GM18505 (cell line): ENCODE measurements at regions not wholly inside any gene's neighbourhood (a gene's known extent, or its start where the extent isn't known, plus 50 kb on each side); places are given as distances from the start of the nearest gene placed in this dataset.
"Not testable (repeated sequence)": the region's sequence is repeated elsewhere in the genome, so short reads cannot be mapped to it uniquely, and the experiment has no call there.

Source experiments
- ATAC-seq: cut with Tn5 transposase; IDR thresholded peaks from one replicate; pipeline ENCODE4 v1.9.1; 2021; ENCODE audit not compliant: unreplicated experiment
- POLR2A ChIP-seq: IDR thresholded peaks from 4 replicates; pipeline ENCODE4 v1.6.1; 2011; ENCODE audit warnings: borderline replicate concordance; ENCODE audit not compliant: insufficient read depth, insufficient read length; ENCODE audit errors: extremely low read depth

DNA sequence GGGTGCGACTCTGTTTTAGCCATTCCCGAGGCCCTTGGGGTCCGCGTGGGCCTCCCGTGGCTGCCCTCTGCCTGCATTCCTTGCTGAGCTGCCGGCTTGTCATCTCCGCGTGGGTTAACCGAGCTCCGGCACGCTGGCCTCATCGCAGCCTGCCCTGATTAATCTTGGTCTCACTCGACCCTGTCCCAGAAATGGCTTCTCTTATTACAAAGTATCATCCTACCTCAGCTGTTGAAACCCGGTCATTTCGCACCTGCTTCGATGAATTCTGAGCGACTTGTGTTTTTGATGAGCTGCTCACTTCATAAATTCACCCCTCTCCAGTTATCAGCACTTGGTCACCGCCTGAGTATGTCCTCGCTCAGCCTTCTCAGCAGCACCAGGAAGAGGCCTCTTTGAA is 123.5 kb upstream of the EGFLAM start:
- no peak for ATAC-seq
- no peak for TF ChIP-seq POLR2A

DNA sequence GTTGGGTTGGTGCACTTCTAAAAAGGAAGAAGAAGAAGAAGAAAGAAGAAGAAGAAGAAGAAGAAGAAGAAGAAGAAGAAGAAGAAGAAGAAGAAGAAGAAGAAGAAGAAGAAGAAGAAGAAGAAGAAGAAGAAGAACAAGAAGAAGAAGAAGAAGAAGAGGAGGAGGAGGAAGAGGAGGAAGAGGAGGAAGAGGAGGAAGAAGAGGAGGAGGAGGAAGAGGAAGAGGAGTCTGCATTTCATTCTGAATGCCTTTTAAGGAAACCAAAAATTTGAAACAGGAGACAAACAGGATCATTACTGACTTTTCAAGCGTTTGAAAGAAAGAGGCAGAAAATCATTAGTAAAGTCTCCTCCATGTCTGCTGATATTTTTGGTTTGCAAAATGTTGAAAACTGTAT is 124.1 kb upstream of the EGFLAM start:
- not testable (repeated sequence) for ATAC-seq

- no peak for ATAC-seq
- TF ChIP-seq POLR2A = no peak
Observed at GRCh38 chr5:38131686-38132085, 126.7 kb upstream of the EGFLAM start.

GRCh38 chr5:38124321-38124720 is 134.0 kb upstream of the EGFLAM start:
- TF ChIP-seq POLR2A = no peak
- ATAC-seq = no peak

DNA sequence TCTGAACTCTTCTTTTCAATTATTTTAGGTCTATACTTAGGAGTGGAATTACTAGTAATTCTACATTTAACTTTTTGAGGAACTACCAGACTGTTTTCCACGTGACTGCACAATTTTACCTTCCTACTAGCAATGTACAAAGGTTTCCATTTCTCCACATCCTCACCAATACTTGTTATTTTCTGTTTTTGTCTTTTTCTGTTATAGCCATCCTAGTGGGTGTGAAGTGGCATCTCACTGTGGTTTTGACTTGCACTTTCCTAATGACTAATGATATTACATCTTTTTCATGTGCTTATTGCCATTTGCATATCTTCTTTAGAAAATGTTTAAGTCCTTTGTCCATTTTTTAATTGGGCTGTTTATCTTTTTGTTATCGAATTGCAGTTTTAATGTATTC is 136.9 kb upstream of the EGFLAM start:
- ATAC-seq = no peak
- no peak for TF ChIP-seq POLR2A

GRCh38 chr5:38119836-38120235 is 138.5 kb upstream of the EGFLAM start:
- no peak for TF ChIP-seq POLR2A
- ATAC-seq = no peak

GRCh38 chr5:38117784-38118479 is 140.4 kb upstream of the EGFLAM start:
- no peak for ATAC-seq

DNA sequence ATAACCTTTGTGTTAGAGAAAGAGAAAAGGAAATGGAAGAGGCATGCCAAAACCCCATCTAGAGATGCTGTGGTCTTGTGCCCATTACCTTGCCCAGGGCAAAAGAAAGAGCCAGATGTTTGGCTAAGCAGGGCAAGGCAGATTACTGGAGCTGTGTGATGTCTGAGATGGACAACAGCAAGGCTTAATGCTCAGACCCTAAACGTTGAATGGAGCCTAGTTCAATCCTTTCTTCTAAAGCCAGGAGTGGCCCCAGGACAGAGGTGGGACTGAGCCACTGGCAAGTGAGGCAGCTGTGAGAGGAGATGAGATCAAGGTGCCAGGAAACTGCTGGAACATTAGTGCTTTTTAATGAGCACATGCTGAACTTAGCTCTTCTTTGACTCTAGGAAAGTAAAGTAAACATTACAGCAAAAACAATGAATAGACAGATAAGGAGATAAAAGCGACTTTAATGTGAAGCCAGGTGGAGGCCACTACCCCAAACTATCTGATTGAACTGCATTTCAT is 143.0 kb upstream of the EGFLAM start:
- ATAC-seq = no peak
- TF ChIP-seq POLR2A = no peak

More at GRCh38 chr5:38117784-38118479, 140.4 kb upstream of the EGFLAM start:
- no peak for TF ChIP-seq POLR2A

GRCh38 chr5:38113880-38114279 is 144.5 kb upstream of the EGFLAM start:
- no peak for ATAC-seq
- TF ChIP-seq POLR2A = no peak

DNA sequence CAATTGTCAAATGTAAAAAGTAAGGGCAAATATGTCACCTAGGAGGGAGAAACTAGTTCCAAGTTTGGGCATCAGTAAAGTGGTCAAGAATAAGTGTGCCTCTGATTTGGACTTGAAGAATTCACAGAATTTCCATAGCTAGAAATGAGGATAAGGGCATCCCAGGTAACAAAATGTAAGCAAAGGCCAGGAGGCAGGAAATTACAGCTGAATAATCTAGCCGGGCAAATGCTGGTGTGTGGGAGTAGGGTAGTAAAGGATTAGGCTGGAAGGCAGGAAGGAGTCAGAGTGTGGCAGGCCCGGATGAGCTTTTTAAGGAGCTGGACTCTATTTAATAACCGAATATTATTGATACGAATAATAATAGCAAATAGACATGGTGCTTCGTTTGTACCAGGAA is 144.9 kb upstream of the EGFLAM start:
- no peak for ATAC-seq
- no peak for TF ChIP-seq POLR2A

- TF ChIP-seq POLR2A = no peak
- ATAC-seq = no peak
Observed at GRCh38 chr5:38112938-38113337, 145.4 kb upstream of the EGFLAM start.

GRCh38 chr5:38110130-38110529 is 148.2 kb upstream of the EGFLAM start:
- ATAC-seq = no peak
- no peak for TF ChIP-seq POLR2A

GRCh38 chr5:38107096-38107495 is 151.3 kb upstream of the EGFLAM start:
- ATAC-seq = no peak
- no peak for TF ChIP-seq POLR2A

DNA sequence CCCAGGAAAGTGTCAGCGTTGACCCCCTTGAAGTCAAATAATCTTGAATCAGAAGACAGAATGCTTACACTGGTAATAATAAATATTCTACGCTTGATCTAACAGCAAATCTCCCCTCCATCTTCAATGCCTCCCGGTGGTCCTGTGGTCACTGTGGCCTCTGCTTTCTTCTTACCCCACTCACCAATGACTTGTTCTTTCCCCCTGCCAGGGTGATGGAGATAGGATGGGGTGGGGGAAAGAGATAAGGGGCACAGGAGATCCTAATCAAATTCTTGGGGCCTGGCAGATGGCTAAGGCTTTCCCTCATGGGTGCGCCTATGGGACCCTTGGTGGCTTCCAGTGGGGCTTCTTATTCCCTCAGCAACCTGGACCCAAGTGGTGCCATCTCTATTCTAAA is 152.6 kb upstream of the EGFLAM start:
- ATAC-seq = no peak
- no peak for TF ChIP-seq POLR2A

GRCh38 chr5:38105231-38105570 is 153.2 kb upstream of the EGFLAM start:
- no peak for TF ChIP-seq POLR2A
- ATAC-seq = no peak
